Vagina (tissue), 2 donors: ENCODE measurements at regions not wholly inside any gene's neighbourhood (a gene's known extent, or its start where the extent isn't known, plus 50 kb on each side); places are given as distances from the start of the nearest gene placed in this dataset.

Experiments
- DNase-seq, 2 donors: peaks; one replicate each; pipeline ENCODE4 v3.0.0-alpha.2; 2017; ENCODE audit errors: extremely low spot score in 2 of 2
- H3K27ac ChIP-seq: fragments of 200-600 bp; sonication (generic); one replicate; pipeline ENCODE4 v1.5.1; 2019
- H3K27me3 ChIP-seq: fragments of 200-600 bp; sonication (generic); one replicate; pipeline ENCODE4 v1.5.1; 2019
- H3K36me3 ChIP-seq, 2 donors: fragments of 200-600 bp; sonication (generic); one replicate each; pipeline ENCODE4 v1.5.1; 2017 to 2019
- H3K4me1 ChIP-seq: fragments of 200-600 bp; sonication (generic); one replicate; pipeline ENCODE4 v1.5.1; 2019
- H3K4me3 ChIP-seq, 2 donors: fragments of 200-600 bp; sonication (generic); 1 replicate in 1 of 2; 2 replicates in 1 of 2; pipeline ENCODE4 v1.5.1; 2016 to 2019
- H3K9me3 ChIP-seq: fragments of 200-600 bp; sonication (generic); one replicate; pipeline ENCODE4 v1.5.1; 2019
- POLR2A ChIP-seq, 2 donors: fragments of 450-650 bp; IDR thresholded peaks; one replicate each; pipeline ENCODE4 v1.6.1; 2017; ENCODE audit warnings: antibody characterized with exemption in 2 of 2, mild to moderate bottlenecking in 2 of 2, moderate library complexity in 2 of 2
- POLR2AphosphoS5 ChIP-seq, 2 donors: sonication (generic); formaldehyde crosslinking; IDR thresholded peaks; one replicate each; pipeline ENCODE4 v1.9.0; 2017; ENCODE audit warnings: antibody characterized with exemption in 2 of 2, mild to moderate bottlenecking in 2 of 2, low read depth in 1 of 2; ENCODE audit not compliant: insufficient read depth in 1 of 2
- intact Hi-C: fragments of 100-400 bp; cut with DNase I; formaldehyde crosslinking; loops from one replicate; pipeline ENCODE4 v1.15.1; 2023
- TF ChIP-seq, protein P1 (sequence below), 3 experiments: fragments of 450-650 bp in 2 of 3; fragments of 200-600 bp in 1 of 3; sonication (generic) in 1 of 3; IDR thresholded peaks; one replicate each; pipeline ENCODE4 v1.5.1; 2017 to 2019; ENCODE audit warnings: antibody characterized with exemption in 3 of 3, mild to moderate bottlenecking in 2 of 3, moderate library complexity in 2 of 3

DNA sequence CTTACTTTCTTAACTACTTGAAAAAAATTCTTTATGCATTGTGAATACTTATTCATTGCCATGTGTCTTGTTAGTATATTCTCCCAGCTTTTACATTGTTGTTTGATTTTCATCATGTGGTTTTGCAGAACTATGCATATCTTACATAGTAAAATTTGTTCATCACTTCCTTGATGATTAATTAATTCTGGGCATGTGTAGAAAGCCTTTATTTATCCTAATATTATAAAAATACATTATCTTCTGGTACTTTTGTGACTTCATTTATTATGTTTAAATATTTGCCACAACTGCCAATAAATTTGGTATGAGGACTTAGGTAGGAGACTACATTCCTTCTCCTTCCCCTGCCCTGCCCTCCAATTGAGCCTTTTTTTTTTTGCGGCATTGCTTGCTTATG, 166.0 kb upstream of the ZNF32 start:
- Histone ChIP-seq H3K27ac (no peak overlapping the region), H3K4me3 (no peak overlapping the region), H3K9me3 (no peaks in the 10 kb centered on the region), H3K27me3 (no peaks in the 10 kb centered on the region), H3K4me1 (peaks cover 12% of the 10 kb centered on the region), H3K36me3 (no peaks in the 10 kb centered on the region)
- TF ChIP-seq POLR2A (IDR thresholded peaks at IDR 0.05) = no peak
- no peak for TF ChIP-seq POLR2AphosphoS5 (IDR thresholded peaks at IDR 0.05; ENCODE audit: insufficient read depth in 1 of 2, low read depth in 1 of 2)
- TF ChIP-seq, protein P1, sequence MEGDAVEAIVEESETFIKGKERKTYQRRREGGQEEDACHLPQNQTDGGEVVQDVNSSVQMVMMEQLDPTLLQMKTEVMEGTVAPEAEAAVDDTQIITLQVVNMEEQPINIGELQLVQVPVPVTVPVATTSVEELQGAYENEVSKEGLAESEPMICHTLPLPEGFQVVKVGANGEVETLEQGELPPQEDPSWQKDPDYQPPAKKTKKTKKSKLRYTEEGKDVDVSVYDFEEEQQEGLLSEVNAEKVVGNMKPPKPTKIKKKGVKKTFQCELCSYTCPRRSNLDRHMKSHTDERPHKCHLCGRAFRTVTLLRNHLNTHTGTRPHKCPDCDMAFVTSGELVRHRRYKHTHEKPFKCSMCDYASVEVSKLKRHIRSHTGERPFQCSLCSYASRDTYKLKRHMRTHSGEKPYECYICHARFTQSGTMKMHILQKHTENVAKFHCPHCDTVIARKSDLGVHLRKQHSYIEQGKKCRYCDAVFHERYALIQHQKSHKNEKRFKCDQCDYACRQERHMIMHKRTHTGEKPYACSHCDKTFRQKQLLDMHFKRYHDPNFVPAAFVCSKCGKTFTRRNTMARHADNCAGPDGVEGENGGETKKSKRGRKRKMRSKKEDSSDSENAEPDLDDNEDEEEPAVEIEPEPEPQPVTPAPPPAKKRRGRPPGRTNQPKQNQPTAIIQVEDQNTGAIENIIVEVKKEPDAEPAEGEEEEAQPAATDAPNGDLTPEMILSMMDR (IDR thresholded peaks at IDR 0.05) = no peak
- intact Hi-C loops = no loop called here
- DNase-seq = no peak

DNA sequence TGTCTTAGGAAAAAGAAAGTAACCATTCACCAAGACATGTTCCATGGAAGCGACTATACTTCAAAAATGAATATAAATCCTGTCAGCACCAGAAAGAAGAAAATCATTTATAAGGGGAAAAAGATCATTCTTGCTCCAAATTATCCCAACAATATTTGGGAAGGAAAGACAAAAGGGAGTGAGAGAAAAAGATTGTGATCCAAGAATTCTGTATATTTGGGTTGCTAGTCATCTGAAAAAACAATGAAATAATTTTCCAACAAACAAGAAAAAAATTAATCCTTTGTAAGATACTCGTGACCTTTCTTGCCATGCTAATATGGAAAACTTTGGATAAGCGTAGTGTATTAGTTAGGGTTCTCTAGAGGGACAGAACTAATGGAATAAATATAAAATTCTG, 163.2 kb upstream of the ZNF32 start:
- no peak overlapping the region for H3K27ac ChIP-seq
- intact Hi-C loops = no loop called here
- no peaks in the 10 kb centered on the region for H3K9me3 ChIP-seq
- no peak overlapping the region for H3K4me3 ChIP-seq
- H3K27me3 ChIP-seq = no peaks in the 10 kb centered on the region
- TF ChIP-seq POLR2A (IDR thresholded peaks at IDR 0.05) (no peak), POLR2AphosphoS5 (IDR thresholded peaks at IDR 0.05; ENCODE audit: insufficient read depth in 1 of 2, low read depth in 1 of 2) (no peak)
- TF ChIP-seq, protein P1 (IDR thresholded peaks at IDR 0.05) = no peak
- no peaks in the 10 kb centered on the region for H3K36me3 ChIP-seq
- peaks cover 20% of the 10 kb centered on the region for H3K4me1 ChIP-seq
- DNase-seq = no peak

DNA sequence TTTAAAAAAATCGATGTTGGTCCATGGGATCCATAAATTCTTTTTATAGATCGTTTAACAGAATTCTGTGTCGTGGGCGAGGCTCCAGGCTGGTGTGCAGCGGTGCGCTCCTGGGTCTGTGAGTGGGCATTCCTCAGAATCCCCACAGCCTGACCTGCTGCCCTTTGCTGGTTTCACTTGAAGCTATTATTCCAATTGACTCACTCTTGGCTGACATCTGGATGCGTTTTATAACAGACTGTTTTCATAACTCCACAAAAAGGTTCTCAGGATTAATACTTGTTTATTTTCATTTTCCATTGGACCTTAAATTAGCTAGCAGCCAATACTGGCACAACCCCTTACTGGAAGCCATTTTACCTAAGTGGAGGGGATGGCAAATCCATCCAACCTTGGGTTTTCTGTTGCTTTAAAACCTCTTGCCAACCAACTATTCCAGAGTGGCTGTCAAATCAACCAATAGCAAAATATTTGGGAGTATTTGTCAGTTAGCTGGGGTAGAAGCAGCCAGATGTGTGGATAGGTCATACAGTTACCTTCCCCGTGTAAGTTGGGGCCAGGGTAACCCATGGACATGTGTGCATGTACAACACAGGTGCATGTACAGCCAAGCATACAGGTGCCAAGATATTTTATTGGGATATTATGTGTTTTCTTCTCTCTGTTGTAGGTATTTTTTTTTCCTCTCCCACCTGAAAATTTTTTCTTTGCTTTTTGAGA, 160.7 kb upstream of the ZNF32 start:
- Histone ChIP-seq H3K9me3 (no peaks in the 10 kb centered on the region), H3K36me3 (no peaks in the 10 kb centered on the region), H3K4me1 (peaks cover 20% of the 10 kb centered on the region), H3K27ac (no peak overlapping the region), H3K4me3 (no peak overlapping the region), H3K27me3 (no peaks in the 10 kb centered on the region)
- no peak for DNase-seq
- intact Hi-C loops = no loop called here
- TF ChIP-seq POLR2A (IDR thresholded peaks at IDR 0.05) (no peak), POLR2AphosphoS5 (IDR thresholded peaks at IDR 0.05; ENCODE audit: insufficient read depth in 1 of 2, low read depth in 1 of 2) (peak in 1 of 2 donors; percentile 39)
- TF ChIP-seq, protein P1 (IDR thresholded peaks at IDR 0.05) = no peak

DNA sequence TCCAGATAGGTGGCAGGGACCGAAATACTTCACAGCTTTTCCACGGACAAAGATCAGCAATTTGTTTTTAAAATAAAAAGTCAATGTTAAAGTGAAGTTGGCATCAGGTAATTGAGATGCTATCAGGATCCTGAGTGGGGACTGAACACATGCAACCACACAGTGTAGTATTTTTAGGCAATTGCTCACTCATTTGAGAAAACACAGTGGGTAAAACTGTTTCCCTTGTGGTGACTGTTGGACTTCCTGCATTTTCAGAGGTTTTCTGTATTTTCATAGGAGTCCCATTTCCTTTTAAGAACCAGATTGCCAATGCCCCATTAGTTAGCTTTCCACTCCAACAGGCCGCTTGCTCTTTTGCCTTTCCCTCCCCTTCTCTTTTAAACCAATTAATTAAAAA, 159.5 kb upstream of the ZNF32 start:
- TF ChIP-seq POLR2A (IDR thresholded peaks at IDR 0.05) (no peak), POLR2AphosphoS5 (IDR thresholded peaks at IDR 0.05; ENCODE audit: insufficient read depth in 1 of 2, low read depth in 1 of 2) (no peak)
- TF ChIP-seq, protein P1 (IDR thresholded peaks at IDR 0.05) = no peak
- intact Hi-C loops = no loop called here
- Histone ChIP-seq H3K27me3 (no peaks in the 10 kb centered on the region), H3K4me1 (peaks cover 20% of the 10 kb centered on the region), H3K4me3 (no peak overlapping the region), H3K36me3 (no peaks in the 10 kb centered on the region), H3K9me3 (no peaks in the 10 kb centered on the region), H3K27ac (no peak overlapping the region)
- no peak for DNase-seq

DNA sequence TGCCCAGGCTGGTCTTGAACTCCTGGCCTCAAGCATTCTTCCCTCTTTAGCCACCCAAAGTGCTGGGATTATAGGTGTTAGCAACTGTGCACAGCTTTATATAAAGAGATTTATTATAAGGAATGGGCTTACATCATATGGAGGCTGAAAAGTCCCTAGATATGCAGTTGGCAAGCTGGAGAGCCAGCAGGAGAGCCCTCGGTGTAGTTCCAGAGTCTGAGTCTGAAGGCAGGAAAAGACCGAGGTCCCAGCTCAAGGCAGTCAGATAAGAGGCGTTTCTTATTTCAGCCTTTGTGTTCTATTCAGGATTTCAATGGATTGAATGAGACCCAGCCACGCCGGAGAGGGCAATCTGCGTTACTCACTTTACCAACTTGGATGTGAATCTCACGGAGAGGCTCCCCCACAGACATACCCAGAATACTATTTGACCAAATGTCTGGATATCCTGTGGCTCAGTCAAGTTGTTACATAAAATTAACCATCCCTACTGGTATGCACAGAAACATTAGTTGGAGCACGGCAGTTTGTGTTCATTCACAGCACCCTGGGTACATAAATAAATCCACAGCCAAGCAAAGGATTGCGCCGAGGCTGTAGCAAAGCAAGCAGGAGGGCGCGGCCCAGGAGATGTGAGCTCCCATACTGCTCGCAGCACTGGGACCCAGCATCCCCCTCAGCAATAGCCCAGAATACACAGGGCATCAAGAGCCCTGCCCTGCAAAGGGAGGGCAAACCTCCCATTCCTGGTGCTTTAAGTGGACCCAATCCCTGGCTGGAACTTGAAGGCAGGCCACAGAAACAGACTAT, 158.4 kb upstream of the ZNF32 start:
- no peak for DNase-seq
- TF ChIP-seq POLR2AphosphoS5 (IDR thresholded peaks at IDR 0.05; ENCODE audit: insufficient read depth in 1 of 2, low read depth in 1 of 2) (no peak), POLR2A (IDR thresholded peaks at IDR 0.05) (no peak)
- TF ChIP-seq, protein P1 (IDR thresholded peaks at IDR 0.05) = no peak
- intact Hi-C loops = no loop called here
- Histone ChIP-seq H3K4me3 (no peak overlapping the region), H3K36me3 (no peaks in the 10 kb centered on the region), H3K27ac (no peak overlapping the region), H3K4me1 (peaks cover 20% of the 10 kb centered on the region), H3K9me3 (no peaks in the 10 kb centered on the region), H3K27me3 (no peaks in the 10 kb centered on the region)
